IMR-90 (cell line): ENCODE measurements at regions not wholly inside any gene's neighbourhood (a gene's known extent, or its start where the extent isn't known, plus 50 kb on each side); places are given as distances from the start of the nearest gene placed in this dataset.

ENCODE experiments used
- ATAC-seq: fragments of 200-7000 bp; cut with Tn5 transposase; 2 replicates; pipeline ENCODE4 v1.9.1; 2020; ENCODE audit warnings: low read depth, mild to moderate bottlenecking, moderate library complexity
- BruUV-seq: library from RNA; stranded (reverse); fragments of 400-500 nt; replicated peaks from 2 replicates; lab custom pipeline; 2021; lab: Mats Ljungman, UMichigan
- CTCF ChIA-PET: fragments of 300-600 bp; formaldehyde crosslinking; extraction: SDS; loops from one replicate; lab custom pipeline; 2021; ENCODE audit warnings: antibody characterized with exemption; lab: Yijun Ruan, JAX
- POLR2A ChIA-PET: fragments of 300-600 bp; sonication (Branson Sonifier 250); formaldehyde crosslinking; loops from one replicate; lab custom pipeline; 2022; ENCODE audit warnings: antibody characterized with exemption; ENCODE audit not compliant: unreplicated experiment; lab: Charles Lee
- DNase-seq: peaks from one replicate; pipeline ENCODE4 v3.0.0; 2013
- H2AFZ ChIP-seq: replicated peaks from 2 replicates; pipeline ENCODE3; 2013; ENCODE audit warnings: low read length, mild to moderate bottlenecking; ENCODE audit not compliant: poor library complexity
- H2AK5ac ChIP-seq: 2 replicates; pipeline ENCODE4 v1.6.1; 2013; ENCODE audit warnings: low read depth, low read length, inconsistent platforms
- H2AK9ac ChIP-seq: replicated peaks from 2 replicates; pipeline ENCODE3; 2013; ENCODE audit warnings: mild to moderate bottlenecking, low read depth, low read length, moderate library complexity; ENCODE audit not compliant: poor library complexity
- H2BK120ac ChIP-seq: 2 replicates; pipeline ENCODE4 v1.6.1; 2013; ENCODE audit warnings: low read depth, low read length, inconsistent platforms
- H2BK15ac ChIP-seq: 3 replicates; pipeline ENCODE4 v1.6.1; 2013; ENCODE audit warnings: low read depth, low read length, inconsistent platforms
- H2BK20ac ChIP-seq: 2 replicates; pipeline ENCODE4 v1.6.1; 2013; ENCODE audit warnings: low read depth, mild to moderate bottlenecking, inconsistent platforms, low read length, moderate library complexity
- H2BK5ac ChIP-seq: 2 replicates; pipeline ENCODE4 v1.6.1; 2013; ENCODE audit warnings: mild to moderate bottlenecking, low read depth, low read length, inconsistent platforms; ENCODE audit not compliant: poor library complexity, severe bottlenecking
- H3K14ac ChIP-seq: replicated peaks from 2 replicates; pipeline ENCODE4 v1.6.1; 2013; ENCODE audit warnings: low read depth, low read length, inconsistent platforms
- H3K18ac ChIP-seq: 2 replicates; pipeline ENCODE4 v1.6.1; 2013; ENCODE audit warnings: low read depth, low read length, control low read depth
- H3K23ac ChIP-seq: 2 replicates; pipeline ENCODE4 v1.6.1; 2013; ENCODE audit warnings: low read depth, low read length, inconsistent platforms
- H3K27ac ChIP-seq: 2 replicates; pipeline ENCODE4 v1.5.1; 2013; ENCODE audit warnings: mild to moderate bottlenecking, control low read depth, low read length; ENCODE audit not compliant: insufficient read depth
- H3K27me3 ChIP-seq: 2 replicates; pipeline ENCODE4 v1.6.1; 2013; ENCODE audit warnings: low read length; ENCODE audit not compliant: control insufficient read depth, insufficient read depth
- H3K36me3 ChIP-seq: 2 replicates; pipeline ENCODE4 v1.6.1; 2013; ENCODE audit warnings: low read length, mixed read lengths; ENCODE audit not compliant: control insufficient read depth, insufficient read depth
- H3K4ac ChIP-seq: 2 replicates; pipeline ENCODE4 v1.6.1; 2013; ENCODE audit warnings: low read depth, low read length, inconsistent platforms
- H3K4me1 ChIP-seq: 2 replicates; pipeline ENCODE4 v1.6.1; 2013; ENCODE audit warnings: low read length, mixed read lengths; ENCODE audit not compliant: control insufficient read depth, insufficient read depth
- H3K4me2 ChIP-seq: 2 replicates; pipeline ENCODE4 v1.6.1; 2013; ENCODE audit warnings: low read depth, mild to moderate bottlenecking, control low read depth, low read length, moderate library complexity
- H3K4me3 ChIP-seq: 2 replicates; pipeline ENCODE4 v1.5.1; 2013; ENCODE audit warnings: low read depth, mild to moderate bottlenecking, control low read depth, low read length, moderate library complexity; ENCODE audit not compliant: insufficient read depth
- H3K56ac ChIP-seq: 2 replicates; pipeline ENCODE4 v1.6.1; 2013; ENCODE audit warnings: low read length, inconsistent platforms; ENCODE audit not compliant: insufficient read depth; ENCODE audit errors: extremely low read depth
- H3K79me1 ChIP-seq, 2 experiments: 2 replicates each; pipeline ENCODE4 v1.6.1; 2013; ENCODE audit warnings: low read length in 2 of 2, inconsistent platforms in 1 of 2, low read depth in 1 of 2
- H3K9ac ChIP-seq: 2 replicates; pipeline ENCODE4 v1.6.1; 2013; ENCODE audit warnings: low read depth, low read length, control low read depth
- H3K9me1 ChIP-seq: 2 replicates; pipeline ENCODE4 v1.6.1; 2013; ENCODE audit warnings: low read length, inconsistent platforms; ENCODE audit not compliant: insufficient read depth
- H3K9me3 ChIP-seq: 2 replicates; pipeline ENCODE4 v1.6.1; 2013; ENCODE audit warnings: low read length; ENCODE audit not compliant: control insufficient read depth, insufficient read depth
- H4K20me1 ChIP-seq: 2 replicates; pipeline ENCODE4 v1.6.1; 2013; ENCODE audit warnings: low read length, inconsistent platforms; ENCODE audit not compliant: insufficient read depth
- H4K5ac ChIP-seq: 2 replicates; pipeline ENCODE4 v1.6.1; 2013; ENCODE audit warnings: mild to moderate bottlenecking, low read depth, low read length, control low read depth
- H4K8ac ChIP-seq, 2 experiments: 2 replicates each; pipeline ENCODE4 v1.6.1; 2013; ENCODE audit warnings: low read depth in 2 of 2, low read length in 2 of 2, control low read depth in 1 of 2, inconsistent platforms in 1 of 2
- H4K91ac ChIP-seq: 2 replicates; pipeline ENCODE4 v1.6.1; 2013; ENCODE audit warnings: low read depth, low read length, inconsistent platforms; ENCODE audit not compliant: insufficient read depth
- BHLHE40 ChIP-seq: fragments of 150-350 bp; IDR thresholded peaks from 2 replicates; pipeline ENCODE4 v1.6.1; 2016; ENCODE audit warnings: mild to moderate bottlenecking, low read depth, low read length
- CEBPB ChIP-seq: IDR thresholded peaks from 2 replicates; pipeline ENCODE4 v1.6.1; 2012; ENCODE audit warnings: low read depth, low read length, improper control_type of control experiment
- ELK1 ChIP-seq: fragments of 150-350 bp; IDR thresholded peaks from 2 replicates; pipeline ENCODE4 v1.6.1; 2016; ENCODE audit warnings: low read depth, mild to moderate bottlenecking, low read length, moderate library complexity, borderline replicate concordance
- FOS ChIP-seq: fragments of 150-350 bp; IDR thresholded peaks from 2 replicates; pipeline ENCODE4 v1.6.1; 2016; ENCODE audit warnings: low read depth, low read length
- USF2 ChIP-seq: fragments of 150-350 bp; IDR thresholded peaks from 2 replicates; pipeline ENCODE4 v1.6.1; 2017; ENCODE audit warnings: mild to moderate bottlenecking, antibody characterized with exemption, low read length, low read depth
- WGBS, 2 experiments: methylation state at CpG; one replicate each; pipeline versions ENCODE4 v1.1.5 to v1.1.7; 2013; ENCODE audit warnings: missing lambda C conversion rate in 2 of 2; ENCODE audit not compliant: insufficient read length in 1 of 2; ENCODE audit errors: extremely low coverage in 2 of 2; 5-methylcytosine and 5-hydroxymethylcytosine counted together
- dilution Hi-C: fragments of 300-500 bp; cut with HindIII; formaldehyde crosslinking; loops from one replicate; pipeline ENCODE4 v1.14.3; 2018; ENCODE audit warnings: low sequenced_read_pairs; ENCODE audit not compliant: unreplicated experiment
- in situ Hi-C: fragments of 300-500 bp; cut with MboI; formaldehyde crosslinking; loops from 3 replicates; pipeline ENCODE4 v1.14.3; 2019; ENCODE audit warnings: low sequenced_read_pairs, inconsistent platforms, mixed read lengths
- intact Hi-C: fragments of 100-400 bp; cut with micrococcal nuclease; formaldehyde crosslinking; loops from 2 replicates; pipeline ENCODE4 v1.10.0; 2022

GRCh38 chr6:105981888-105982358 lies 104.2 kb upstream of the PRDM1 start:
- Histone ChIP-seq H3K27ac (no peak overlapping the region), H2BK15ac (no peak overlapping the region), H4K8ac (peak overlapping the region in 1 of 2 experiments; percentile 17; a peak in 1 of 4 replicates), H3K4me1 (peaks cover 3% of the 10 kb centered on the region; the same call in 1 of the 2 replicates), H4K5ac (no peak overlapping the region), H3K79me1 (no peaks in the 10 kb centered on the region), H4K91ac (no peak overlapping the region), H4K20me1 (no peaks in the 10 kb centered on the region), H2BK5ac (no peak overlapping the region), H3K27me3 (no peaks in the 10 kb centered on the region), H3K18ac (no peak overlapping the region), H3K9me3 (peaks cover 2% of the 10 kb centered on the region; the same call in 1 of the 2 replicates), H3K23ac (no peak overlapping the region), H3K14ac (no peak overlapping the region), H2AK9ac (peak overlapping the region; percentile 45), H3K4me3 (no peak overlapping the region), H3K56ac (no peak overlapping the region), H3K4ac (no peak overlapping the region), H3K36me3 (no peaks in the 10 kb centered on the region), H3K9ac (no peak overlapping the region), H2AK5ac (no peak overlapping the region; the same call in 1 of the 2 replicates), H2AFZ (peak overlapping the region; percentile 76), H3K4me2 (no peak overlapping the region), H3K9me1 (peaks cover 5% of the 10 kb centered on the region), H2BK120ac (no peak overlapping the region), H2BK20ac (no peak overlapping the region)
- ATAC-seq (no peak), DNase-seq (no peak)
- WGBS, 2 experiments = 62% methylated on average over 9 of the region's 15 CpGs; no CpG with 5 or more reads in 1 of the 2 experiments
- in situ Hi-C loops (loop anchor here (10.0 kb wide), 1 partner anchor 247 kb away; no protein-coding TSS in a partner anchor), intact Hi-C loops (no loop called here), dilution Hi-C loops (no loop called here)
- no TSS peak for BruUV-seq
- ChIA-PET POLR2A (no interaction called here), CTCF (no interaction called here)
- TF ChIP-seq ELK1 (no peak), BHLHE40 (no peak), USF2 (no peak), FOS (no peak), CEBPB (no peak)
